CD4-positive, alpha-beta T cell (primary cell): ENCODE measurements at regions not wholly inside any gene's neighbourhood (a gene's known extent, or its start where the extent isn't known, plus 50 kb on each side); places are given as distances from the start of the nearest gene placed in this dataset.

Source experiments
- ATAC-seq: fragments of 200-7000 bp; cut with Tn5 transposase; one replicate; pipeline ENCODE4 v1.10.0; 2022; ENCODE audit warnings: mild to moderate bottlenecking; ENCODE audit not compliant: poor library complexity
- CTCF ChIA-PET: fragments of 350-600 bp; sonication (Branson Sonifier 250); formaldehyde crosslinking; loops from one replicate; lab custom pipeline; 2021; ENCODE audit warnings: antibody characterized with exemption, inconsistent platforms; lab: Charles Lee
- POLR2A ChIA-PET: fragments of 350-600 bp; sonication (Branson Sonifier 250); formaldehyde crosslinking; loops from one replicate; lab custom pipeline; 2021; ENCODE audit warnings: antibody characterized with exemption, inconsistent platforms; lab: Charles Lee
- DNase-seq, 14 experiments: peaks; one replicate each; pipeline ENCODE4 v3.0.0-alpha.2; 2013 to 2020; ENCODE audit warnings: mixed read lengths in 2 of 14
- H3K27ac ChIP-seq, 2 donors: one replicate each; pipeline versions ENCODE4 v1.5.1 to v1.7.0; 2013; ENCODE audit warnings: low read length in 2 of 2, low read depth in 1 of 2, mild to moderate bottlenecking in 1 of 2
- H3K27me3 ChIP-seq, 2 experiments: 1 replicate in 1 of 2; 2 replicates in 1 of 2; pipeline versions ENCODE4 v1.6.1 to v1.7.0; 2013; ENCODE audit warnings: low read length in 2 of 2, control low read depth in 1 of 2, mild to moderate bottlenecking in 1 of 2, moderate library complexity in 1 of 2; ENCODE audit not compliant: insufficient read depth in 2 of 2, control insufficient read depth in 1 of 2
- H3K36me3 ChIP-seq: one replicate; pipeline ENCODE4 v1.6.1; 2013; ENCODE audit warnings: low read length, control low read depth; ENCODE audit not compliant: insufficient read depth
- H3K4me1 ChIP-seq: one replicate; pipeline ENCODE4 v1.6.1; 2013; ENCODE audit warnings: low read length, control low read depth; ENCODE audit not compliant: insufficient read depth
- H3K4me3 ChIP-seq: one replicate; pipeline ENCODE4 v1.5.1; 2013; ENCODE audit warnings: mild to moderate bottlenecking, low read length, moderate library complexity
- H3K9me3 ChIP-seq, 2 experiments: 1 replicate in 1 of 2; 2 replicates in 1 of 2; pipeline versions ENCODE4 v1.6.1 to v1.7.0; 2013; ENCODE audit warnings: low read length in 2 of 2, mild to moderate bottlenecking in 2 of 2, control low read depth in 1 of 2, moderate library complexity in 1 of 2; ENCODE audit not compliant: control insufficient read depth in 1 of 2, insufficient read depth in 1 of 2
- H3K27ac Mint-ChIP-seq: one replicate; pipeline ENCODE4 v1.8.0; 2020; ENCODE audit warnings: mixed read lengths
- H3K27me3 Mint-ChIP-seq: one replicate; pipeline ENCODE4 v1.8.0; 2021; ENCODE audit warnings: mixed read lengths
- H3K36me3 Mint-ChIP-seq: one replicate; pipeline ENCODE4 v1.8.0; 2021; ENCODE audit warnings: low read depth, mixed read lengths
- H3K4me1 Mint-ChIP-seq: one replicate; pipeline ENCODE4 v1.8.0; 2021; ENCODE audit warnings: low read depth, mixed read lengths
- H3K4me3 Mint-ChIP-seq: one replicate; pipeline ENCODE4 v1.8.0; 2020; ENCODE audit warnings: mild to moderate bottlenecking, mixed read lengths
- H3K9me3 Mint-ChIP-seq: one replicate; pipeline ENCODE4 v1.8.0; 2020; ENCODE audit warnings: mixed read lengths
- intact Hi-C, 2 experiments: fragments of 100-400 bp; cut with DNase I in 1 of 2; cut with micrococcal nuclease in 1 of 2; formaldehyde crosslinking; loops; one replicate each; pipeline versions ENCODE4 v1.15.1 to v1.9.0; 2023 to 2025; cut with DNase I, micrococcal nuclease
- TF ChIP-seq, protein P1 (sequence below): fragments of 200-600 bp; IDR thresholded peaks from one replicate; pipeline ENCODE4 v1.8.0; 2022; ENCODE audit warnings: antibody characterized with exemption, mild to moderate bottlenecking

DNA sequence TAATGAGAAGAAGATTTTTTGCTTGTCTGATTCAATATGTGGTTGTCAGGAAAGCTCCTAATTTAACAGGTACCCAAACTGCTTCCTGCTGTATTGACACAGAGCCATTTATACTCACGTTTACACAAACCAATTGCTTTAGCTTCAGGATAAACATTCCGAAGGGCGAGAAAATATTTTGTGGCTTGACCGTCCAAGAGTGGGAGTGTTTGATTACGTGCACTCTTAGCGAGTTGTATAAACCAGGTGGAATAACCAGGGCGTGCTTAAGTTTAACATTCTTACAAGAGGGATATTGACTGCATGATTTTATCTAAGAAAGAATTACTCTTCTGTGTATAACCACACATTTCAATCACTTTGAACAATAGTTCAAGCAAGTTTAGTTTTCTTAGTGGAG is 278.7 kb upstream of the TYRP1 start:
- H3K27ac ChIP-seq: no peak overlapping the region
- no peaks in the 10 kb centered on the region for H3K4me1 Mint-ChIP-seq
- H3K36me3 Mint-ChIP-seq: no peaks in the 10 kb centered on the region
- TF ChIP-seq, protein P1, sequence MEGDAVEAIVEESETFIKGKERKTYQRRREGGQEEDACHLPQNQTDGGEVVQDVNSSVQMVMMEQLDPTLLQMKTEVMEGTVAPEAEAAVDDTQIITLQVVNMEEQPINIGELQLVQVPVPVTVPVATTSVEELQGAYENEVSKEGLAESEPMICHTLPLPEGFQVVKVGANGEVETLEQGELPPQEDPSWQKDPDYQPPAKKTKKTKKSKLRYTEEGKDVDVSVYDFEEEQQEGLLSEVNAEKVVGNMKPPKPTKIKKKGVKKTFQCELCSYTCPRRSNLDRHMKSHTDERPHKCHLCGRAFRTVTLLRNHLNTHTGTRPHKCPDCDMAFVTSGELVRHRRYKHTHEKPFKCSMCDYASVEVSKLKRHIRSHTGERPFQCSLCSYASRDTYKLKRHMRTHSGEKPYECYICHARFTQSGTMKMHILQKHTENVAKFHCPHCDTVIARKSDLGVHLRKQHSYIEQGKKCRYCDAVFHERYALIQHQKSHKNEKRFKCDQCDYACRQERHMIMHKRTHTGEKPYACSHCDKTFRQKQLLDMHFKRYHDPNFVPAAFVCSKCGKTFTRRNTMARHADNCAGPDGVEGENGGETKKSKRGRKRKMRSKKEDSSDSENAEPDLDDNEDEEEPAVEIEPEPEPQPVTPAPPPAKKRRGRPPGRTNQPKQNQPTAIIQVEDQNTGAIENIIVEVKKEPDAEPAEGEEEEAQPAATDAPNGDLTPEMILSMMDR: no peak
- H3K27ac Mint-ChIP-seq: no peak overlapping the region
- ChIA-PET CTCF (no interaction called here), POLR2A (no interaction called here)
- no peak overlapping the region for H3K4me3 ChIP-seq
- intact Hi-C loops: no loop called here
- DNase-seq (no peak), ATAC-seq (no peak)
- no peaks in the 10 kb centered on the region for H3K27me3 Mint-ChIP-seq
- peaks cover 11% of the 10 kb centered on the region for H3K9me3 Mint-ChIP-seq
- H3K9me3 ChIP-seq: peaks cover 0 to 4% of the 10 kb centered on the region in 2 experiments
- no peak overlapping the region for H3K4me3 Mint-ChIP-seq
- H3K27me3 ChIP-seq: no peaks in the 10 kb centered on the region
- H3K4me1 ChIP-seq: no peaks in the 10 kb centered on the region
- no peaks in the 10 kb centered on the region for H3K36me3 ChIP-seq

DNA sequence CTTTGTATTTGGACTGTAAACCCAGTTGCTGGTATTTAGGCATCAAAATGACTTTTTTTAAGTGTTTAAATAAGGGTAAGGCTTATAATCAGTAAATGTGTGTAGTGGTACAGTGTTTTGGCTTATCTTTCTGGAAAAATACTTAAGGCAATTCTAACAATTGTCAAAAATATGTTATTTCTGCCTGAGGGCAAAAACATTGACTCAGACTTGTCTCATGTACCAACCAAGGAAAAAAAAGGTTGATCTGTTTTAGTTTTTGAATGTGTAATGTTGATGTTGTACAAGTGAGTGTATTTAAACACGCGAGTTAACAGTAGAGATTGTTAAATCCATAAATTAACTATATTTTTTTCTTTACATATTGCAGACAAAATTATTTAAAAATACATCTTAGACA is 277.8 kb upstream of the TYRP1 start:
- no peak for ATAC-seq
- no peaks in the 10 kb centered on the region for H3K36me3 ChIP-seq
- ChIA-PET POLR2A (no interaction called here), CTCF (no interaction called here)
- H3K36me3 Mint-ChIP-seq: no peaks in the 10 kb centered on the region
- H3K9me3 Mint-ChIP-seq: peaks cover 11% of the 10 kb centered on the region
- H3K4me3 Mint-ChIP-seq: no peak overlapping the region
- no peak overlapping the region for H3K4me3 ChIP-seq
- no peaks in the 10 kb centered on the region for H3K4me1 ChIP-seq
- H3K27ac Mint-ChIP-seq: no peak overlapping the region
- TF ChIP-seq, protein P1: no peak
- intact Hi-C loops: no loop called here
- H3K4me1 Mint-ChIP-seq: no peaks in the 10 kb centered on the region
- H3K27ac ChIP-seq: no peak overlapping the region
- no peaks in the 10 kb centered on the region for H3K27me3 Mint-ChIP-seq
- no peaks in the 10 kb centered on the region for H3K27me3 ChIP-seq
- H3K9me3 ChIP-seq: peaks cover 0 to 4% of the 10 kb centered on the region in 2 experiments
- DNase-seq: no peak

DNA sequence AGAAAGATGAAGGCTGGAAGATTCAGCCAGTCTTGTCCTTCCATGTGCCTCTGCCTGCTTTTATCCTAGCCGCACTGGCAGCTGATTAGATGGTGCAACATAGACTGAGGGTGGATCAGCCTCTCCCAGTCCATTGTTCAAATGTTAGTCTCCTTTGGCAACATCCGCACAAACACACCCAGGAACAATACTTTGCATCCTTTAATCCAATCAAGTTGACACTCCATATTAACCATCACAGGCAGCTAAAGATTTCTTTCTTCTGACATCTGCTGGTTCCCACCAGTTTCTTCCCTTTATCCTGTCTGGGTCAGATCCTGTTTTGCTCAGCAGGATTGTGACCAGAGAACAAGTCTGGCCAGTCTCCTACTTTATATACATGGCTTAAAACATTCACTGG is 276.5 kb upstream of the TYRP1 start:
- H3K4me3 ChIP-seq: no peak overlapping the region
- Mint-ChIP-seq H3K4me1 (no peaks in the 10 kb centered on the region), H3K27me3 (no peaks in the 10 kb centered on the region), H3K27ac (no peak overlapping the region), H3K9me3 (peaks cover 11% of the 10 kb centered on the region), H3K36me3 (no peaks in the 10 kb centered on the region), H3K4me3 (no peak overlapping the region)
- TF ChIP-seq, protein P1: no peak
- DNase-seq (no peak), ATAC-seq (no peak)
- intact Hi-C loops: no loop called here
- no peaks in the 10 kb centered on the region for H3K9me3 ChIP-seq
- H3K36me3 ChIP-seq: no peaks in the 10 kb centered on the region
- no peak overlapping the region for H3K27ac ChIP-seq
- POLR2A ChIA-PET: no interaction called here
- H3K4me1 ChIP-seq: no peaks in the 10 kb centered on the region
- CTCF ChIA-PET: no interaction called here
- no peaks in the 10 kb centered on the region for H3K27me3 ChIP-seq
